RWPE2 (cell line): ENCODE measurements at regions not wholly inside any gene's neighbourhood (a gene's known extent, or its start where the extent isn't known, plus 50 kb on each side); places are given as distances from the start of the nearest gene placed in this dataset.

Experiments used
- ATAC-seq: fragments of 200-7000 bp; cut with Tn5 transposase; 3 replicates; pipeline ENCODE4 v1.9.1; 2021; ENCODE audit warnings: low read depth
- DNase-seq: peaks from one replicate; pipeline ENCODE4 v3.0.0-alpha.2; 2020; ENCODE audit warnings: low spot score
- H3K27ac ChIP-seq: fragments of 450-650 bp; 2 replicates; pipeline ENCODE4 v1.5.1; 2017; ENCODE audit warnings: mild to moderate bottlenecking; ENCODE audit not compliant: poor library complexity, severe bottlenecking
- H3K27me3 ChIP-seq: fragments of 250-450 bp; sonication (Bioruptor Pico); 2 replicates; pipeline ENCODE4 v1.5.1; 2021; ENCODE audit warnings: mild to moderate bottlenecking, moderate library complexity; ENCODE audit not compliant: insufficient read depth, poor library complexity, severe bottlenecking
- H3K36me3 ChIP-seq: fragments of 250-450 bp; sonication (Bioruptor Pico); 2 replicates; pipeline ENCODE4 v1.5.1; 2020; ENCODE audit warnings: low read depth, mild to moderate bottlenecking, moderate library complexity
- H3K4me1 ChIP-seq: fragments of 250-450 bp; sonication (Bioruptor Pico); 2 replicates; pipeline ENCODE4 v1.5.1; 2021; ENCODE audit warnings: mild to moderate bottlenecking, moderate library complexity; ENCODE audit not compliant: insufficient read depth, poor library complexity, severe bottlenecking
- H3K4me3 ChIP-seq: fragments of 250-450 bp; sonication (Bioruptor Pico); 2 replicates; pipeline ENCODE4 v1.5.1; 2021; ENCODE audit warnings: mild to moderate bottlenecking, moderate library complexity; ENCODE audit not compliant: severe bottlenecking
- H3K9me3 ChIP-seq: fragments of 250-450 bp; sonication (Bioruptor Pico); 2 replicates; pipeline ENCODE4 v1.5.1; 2021; ENCODE audit warnings: mild to moderate bottlenecking, moderate library complexity; ENCODE audit not compliant: severe bottlenecking
- CTCF ChIP-seq: fragments of 450-650 bp; IDR thresholded peaks from one replicate; pipeline ENCODE4 v1.5.1; 2017; ENCODE audit warnings: mild to moderate bottlenecking, moderate library complexity; ENCODE audit not compliant: poor library complexity, severe bottlenecking

DNA sequence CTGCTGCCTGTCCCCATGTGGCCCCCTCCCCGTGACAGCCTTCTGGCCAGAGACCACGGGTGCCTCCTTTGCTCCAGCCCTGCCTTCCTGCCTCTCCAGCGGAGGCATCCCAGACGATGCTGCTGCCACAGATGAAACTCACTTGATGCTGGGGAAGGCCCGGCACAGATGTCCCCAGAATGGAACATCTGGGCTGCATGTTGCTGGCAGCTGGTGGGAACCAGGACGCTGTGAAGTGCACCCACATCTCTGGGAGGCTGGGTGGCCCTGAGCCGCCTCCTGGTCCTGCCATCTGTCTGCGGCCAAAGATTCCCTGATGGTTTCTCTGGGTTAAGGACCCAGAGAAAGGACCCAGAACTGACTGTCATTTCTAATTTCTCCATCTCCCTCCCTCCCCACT lies 51.9 kb upstream of the PTPRS start:
- H3K27ac ChIP-seq, result no peak overlapping the region
- ATAC-seq, result no peak
- no peaks in the 10 kb centered on the region for H3K4me1 ChIP-seq
- no peak overlapping the region for H3K4me3 ChIP-seq
- DNase-seq, result no peak
- TF ChIP-seq CTCF, result no peak
- no peaks in the 10 kb centered on the region for H3K9me3 ChIP-seq
- H3K27me3 ChIP-seq, result peaks cover 12% of the 10 kb centered on the region
- no peaks in the 10 kb centered on the region for H3K36me3 ChIP-seq

DNA sequence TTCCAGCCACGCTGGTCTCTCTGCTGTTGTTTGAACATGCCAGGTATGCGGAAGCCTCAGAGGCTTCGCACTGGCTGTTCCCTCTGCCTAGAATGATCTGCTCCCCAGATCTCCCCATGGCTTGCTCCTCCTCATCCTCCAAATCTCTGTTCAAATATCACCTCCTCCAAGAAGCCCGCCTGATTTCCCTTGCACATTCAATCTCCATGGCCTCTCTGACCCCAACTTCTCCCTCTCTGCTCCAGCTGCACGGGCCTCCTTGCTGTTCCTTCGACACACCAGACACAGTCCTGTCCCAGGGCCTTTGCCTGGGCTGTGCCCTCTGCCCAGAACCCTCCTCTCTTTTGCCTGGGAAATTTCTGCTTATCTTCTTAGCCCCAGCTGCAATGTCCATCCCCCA lies 52.5 kb upstream of the PTPRS start:
- Histone ChIP-seq H3K4me1 (no peaks in the 10 kb centered on the region), H3K36me3 (no peaks in the 10 kb centered on the region), H3K4me3 (no peak overlapping the region), H3K27me3 (peaks cover 12% of the 10 kb centered on the region), H3K9me3 (no peaks in the 10 kb centered on the region), H3K27ac (no peak overlapping the region)
- DNase-seq (no peak), ATAC-seq (no peak)
- no peak for TF ChIP-seq CTCF

GRCh38 chr19:5394551-5395505 lies 54.2 kb upstream of the PTPRS start:
- Histone ChIP-seq H3K27ac (no peak overlapping the region), H3K36me3 (no peaks in the 10 kb centered on the region), H3K4me1 (no peaks in the 10 kb centered on the region), H3K27me3 (peaks cover 12% of the 10 kb centered on the region), H3K9me3 (no peaks in the 10 kb centered on the region), H3K4me3 (no peak overlapping the region)
- ATAC-seq (no peak), DNase-seq (no peak)
- no peak for TF ChIP-seq CTCF

- Histone ChIP-seq H3K36me3 (no peaks in the 10 kb centered on the region), H3K9me3 (no peaks in the 10 kb centered on the region), H3K27ac (no peak overlapping the region), H3K4me1 (no peaks in the 10 kb centered on the region), H3K4me3 (no peak overlapping the region), H3K27me3 (peaks cover 12% of the 10 kb centered on the region)
- ATAC-seq (no peak), DNase-seq (no peak)
- TF ChIP-seq CTCF, result no peak
Observed at GRCh38 chr19:5395556-5395955, 54.9 kb upstream of the PTPRS start.
